Panc1 (cell line): ENCODE measurements at regions not wholly inside any gene's neighbourhood (a gene's known extent, or its start where the extent isn't known, plus 50 kb on each side); places are given as distances from the start of the nearest gene placed in this dataset.

Experiments used
- ATAC-seq: fragments of 200-7000 bp; cut with Tn5 transposase; 2 replicates; pipeline ENCODE4 v1.9.1; 2020; ENCODE audit warnings: mild to moderate bottlenecking, moderate library complexity
- BruUV-seq: library from RNA; stranded (reverse); fragments of 400-500 nt; replicated peaks from 2 replicates; lab custom pipeline; 2021; lab: Mats Ljungman, UMichigan
- CTCF ChIA-PET: fragments of 300-600 bp; sonication (Branson Sonifier 250); formaldehyde crosslinking; loops from one replicate; lab custom pipeline; 2022; ENCODE audit warnings: antibody characterized with exemption; lab: Charles Lee
- POLR2A ChIA-PET: fragments of 300-600 bp; sonication (Branson Sonifier 250); formaldehyde crosslinking; loops from one replicate; lab custom pipeline; 2022; ENCODE audit warnings: antibody characterized with exemption; lab: Charles Lee
- DNase-seq: peaks from one replicate; pipeline ENCODE4 v3.0.0-alpha.2; 2010; ENCODE audit warnings: low read depth, low spot score
- H3K27ac ChIP-seq: 2 replicates; pipeline ENCODE4 v1.5.1; 2011; ENCODE audit warnings: mild to moderate bottlenecking, low read length, inconsistent platforms
- H3K27me3 ChIP-seq: fragments of 200-500 bp; sonication (Bioruptor generic); 2 replicates; pipeline ENCODE4 v1.6.0; 2014; ENCODE audit warnings: low read length, inconsistent platforms; ENCODE audit not compliant: control insufficient read depth, insufficient read depth
- H3K36me3 ChIP-seq: fragments of 200-500 bp; sonication (Bioruptor generic); 2 replicates; pipeline ENCODE4 v1.5.1; 2014; ENCODE audit warnings: inconsistent platforms, mild to moderate bottlenecking, low read length, moderate library complexity; ENCODE audit not compliant: control insufficient read depth, insufficient read depth
- H3K4me1 ChIP-seq: 2 replicates; pipeline ENCODE4 v1.5.1; 2011; ENCODE audit warnings: inconsistent platforms, mild to moderate bottlenecking, low read length, moderate library complexity; ENCODE audit not compliant: control insufficient read depth, insufficient read depth
- H3K4me3 ChIP-seq, 2 experiments: 2 replicates each; pipeline ENCODE4 v1.5.1; 2011 to 2012; ENCODE audit warnings: low read depth in 2 of 2, low read length in 2 of 2, mild to moderate bottlenecking in 2 of 2, inconsistent platforms in 1 of 2, moderate library complexity in 1 of 2
- H3K9me3 ChIP-seq: fragments of 200-500 bp; sonication (Bioruptor generic); 2 replicates; pipeline ENCODE4 v1.5.1; 2014; ENCODE audit warnings: low read depth, mild to moderate bottlenecking, inconsistent platforms, low read length, moderate library complexity; ENCODE audit not compliant: control insufficient read depth, insufficient read depth
- POLR2AphosphoS5 ChIP-seq: IDR thresholded peaks from 2 replicates; pipeline ENCODE4 v1.6.1; 2012; ENCODE audit warnings: mild to moderate bottlenecking, low read depth, low read length, moderate library complexity
- SIN3A ChIP-seq: IDR thresholded peaks from 2 replicates; pipeline ENCODE4 v1.6.1; 2012; ENCODE audit warnings: low read depth, mild to moderate bottlenecking, low read length, moderate library complexity, borderline replicate concordance; ENCODE audit not compliant: insufficient read depth
- TCF7L2 ChIP-seq: IDR thresholded peaks from 2 replicates; pipeline ENCODE4 v1.6.1; 2011; ENCODE audit warnings: mild to moderate bottlenecking, low read depth, low read length, inconsistent platforms
- in situ Hi-C: cut with HindIII; loops from 2 replicates; pipeline ENCODE4 v1.10.0; 2016; ENCODE audit warnings: low sequenced_read_pairs, low pct_unique_long_range_greater_than_20kb
- intact Hi-C: fragments of 100-400 bp; cut with micrococcal nuclease; formaldehyde crosslinking; loops from one replicate; pipeline ENCODE4 v1.10.0; 2022; ENCODE audit not compliant: unreplicated experiment
- TF ChIP-seq, protein P1 (sequence below), 2 experiments: IDR thresholded peaks; 2 replicates each; pipeline ENCODE4 v1.6.1; 2011 to 2012; ENCODE audit warnings: low read depth in 2 of 2, control low read depth in 1 of 2, low read length in 1 of 2, mild to moderate bottlenecking in 1 of 2, moderate library complexity in 1 of 2; ENCODE audit not compliant: insufficient read depth in 1 of 2
- TF ChIP-seq, protein P2 (sequence below): fragments of 450-650 bp; IDR thresholded peaks from 2 replicates; pipeline ENCODE4 v1.5.1; 2017; ENCODE audit warnings: mild to moderate bottlenecking

DNA sequence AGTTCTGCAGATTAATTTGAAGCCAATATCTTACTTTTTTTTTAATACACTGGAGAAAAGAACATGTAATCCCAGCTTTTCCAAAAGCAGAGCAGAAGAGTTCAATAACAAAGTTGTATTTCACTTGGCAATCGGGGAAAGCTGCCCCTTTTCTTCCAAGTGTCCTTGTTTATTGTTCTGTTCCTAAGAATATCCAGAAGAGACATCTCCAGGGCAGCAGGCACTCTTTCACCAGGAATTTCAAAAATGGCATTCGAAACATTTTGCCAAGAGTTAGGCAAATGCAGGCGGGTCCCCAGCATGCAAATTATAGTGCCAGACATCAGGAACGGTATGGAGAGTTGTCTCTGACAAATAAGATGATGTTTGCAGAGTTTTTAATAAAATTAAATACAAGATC is 494.5 kb downstream of the BCOR start:
- BruUV-seq, result no TSS peak
- Histone ChIP-seq H3K9me3 (no peaks in the 10 kb centered on the region), H3K27me3 (no peaks in the 10 kb centered on the region), H3K36me3 (no peaks in the 10 kb centered on the region), H3K4me3 (no peak overlapping the region), H3K4me1 (no peaks in the 10 kb centered on the region), H3K27ac (no peak overlapping the region)
- POLR2A ChIA-PET, result no interaction called here
- no peak for TF ChIP-seq POLR2AphosphoS5
- TF ChIP-seq, protein P1, sequence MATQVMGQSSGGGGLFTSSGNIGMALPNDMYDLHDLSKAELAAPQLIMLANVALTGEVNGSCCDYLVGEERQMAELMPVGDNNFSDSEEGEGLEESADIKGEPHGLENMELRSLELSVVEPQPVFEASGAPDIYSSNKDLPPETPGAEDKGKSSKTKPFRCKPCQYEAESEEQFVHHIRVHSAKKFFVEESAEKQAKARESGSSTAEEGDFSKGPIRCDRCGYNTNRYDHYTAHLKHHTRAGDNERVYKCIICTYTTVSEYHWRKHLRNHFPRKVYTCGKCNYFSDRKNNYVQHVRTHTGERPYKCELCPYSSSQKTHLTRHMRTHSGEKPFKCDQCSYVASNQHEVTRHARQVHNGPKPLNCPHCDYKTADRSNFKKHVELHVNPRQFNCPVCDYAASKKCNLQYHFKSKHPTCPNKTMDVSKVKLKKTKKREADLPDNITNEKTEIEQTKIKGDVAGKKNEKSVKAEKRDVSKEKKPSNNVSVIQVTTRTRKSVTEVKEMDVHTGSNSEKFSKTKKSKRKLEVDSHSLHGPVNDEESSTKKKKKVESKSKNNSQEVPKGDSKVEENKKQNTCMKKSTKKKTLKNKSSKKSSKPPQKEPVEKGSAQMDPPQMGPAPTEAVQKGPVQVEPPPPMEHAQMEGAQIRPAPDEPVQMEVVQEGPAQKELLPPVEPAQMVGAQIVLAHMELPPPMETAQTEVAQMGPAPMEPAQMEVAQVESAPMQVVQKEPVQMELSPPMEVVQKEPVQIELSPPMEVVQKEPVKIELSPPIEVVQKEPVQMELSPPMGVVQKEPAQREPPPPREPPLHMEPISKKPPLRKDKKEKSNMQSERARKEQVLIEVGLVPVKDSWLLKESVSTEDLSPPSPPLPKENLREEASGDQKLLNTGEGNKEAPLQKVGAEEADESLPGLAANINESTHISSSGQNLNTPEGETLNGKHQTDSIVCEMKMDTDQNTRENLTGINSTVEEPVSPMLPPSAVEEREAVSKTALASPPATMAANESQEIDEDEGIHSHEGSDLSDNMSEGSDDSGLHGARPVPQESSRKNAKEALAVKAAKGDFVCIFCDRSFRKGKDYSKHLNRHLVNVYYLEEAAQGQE (IDR thresholded peaks at IDR 0.05; ENCODE audit: insufficient read depth in 1 of 2, low read depth in 2 of 2, low read length in 1 of 2), result no peak
- TF ChIP-seq TCF7L2, result no peak
- TF ChIP-seq SIN3A, result no peak
- TF ChIP-seq, protein P2, sequence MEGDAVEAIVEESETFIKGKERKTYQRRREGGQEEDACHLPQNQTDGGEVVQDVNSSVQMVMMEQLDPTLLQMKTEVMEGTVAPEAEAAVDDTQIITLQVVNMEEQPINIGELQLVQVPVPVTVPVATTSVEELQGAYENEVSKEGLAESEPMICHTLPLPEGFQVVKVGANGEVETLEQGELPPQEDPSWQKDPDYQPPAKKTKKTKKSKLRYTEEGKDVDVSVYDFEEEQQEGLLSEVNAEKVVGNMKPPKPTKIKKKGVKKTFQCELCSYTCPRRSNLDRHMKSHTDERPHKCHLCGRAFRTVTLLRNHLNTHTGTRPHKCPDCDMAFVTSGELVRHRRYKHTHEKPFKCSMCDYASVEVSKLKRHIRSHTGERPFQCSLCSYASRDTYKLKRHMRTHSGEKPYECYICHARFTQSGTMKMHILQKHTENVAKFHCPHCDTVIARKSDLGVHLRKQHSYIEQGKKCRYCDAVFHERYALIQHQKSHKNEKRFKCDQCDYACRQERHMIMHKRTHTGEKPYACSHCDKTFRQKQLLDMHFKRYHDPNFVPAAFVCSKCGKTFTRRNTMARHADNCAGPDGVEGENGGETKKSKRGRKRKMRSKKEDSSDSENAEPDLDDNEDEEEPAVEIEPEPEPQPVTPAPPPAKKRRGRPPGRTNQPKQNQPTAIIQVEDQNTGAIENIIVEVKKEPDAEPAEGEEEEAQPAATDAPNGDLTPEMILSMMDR, result no peak
- DNase-seq (no peak), ATAC-seq (no peak)
- in situ Hi-C loops (no loop called here), intact Hi-C loops (no loop called here)
- CTCF ChIA-PET, result no interaction called here

DNA sequence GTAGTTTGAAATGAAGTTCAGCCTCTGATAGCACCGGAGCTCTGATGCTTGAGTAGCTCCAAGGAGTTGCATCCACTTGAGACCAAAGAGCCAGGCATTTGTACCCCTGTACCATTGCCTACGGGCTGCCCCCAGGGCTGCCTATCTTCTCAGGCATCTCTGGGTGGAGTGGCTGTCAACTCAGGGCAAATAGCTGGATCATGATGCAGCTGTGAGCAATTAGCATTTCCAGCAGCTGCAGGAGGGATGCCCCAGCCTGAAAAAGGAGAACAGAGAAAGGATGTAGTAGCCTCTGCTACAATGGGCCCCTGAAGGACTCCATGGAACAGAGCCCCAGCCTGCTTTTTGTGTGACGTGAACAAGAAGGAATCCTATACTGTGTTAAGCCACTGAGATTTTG is 492.6 kb downstream of the BCOR start:
- no TSS peak for BruUV-seq
- TF ChIP-seq TCF7L2, result no peak
- TF ChIP-seq, protein P1 (IDR thresholded peaks at IDR 0.05; ENCODE audit: insufficient read depth in 1 of 2, low read depth in 2 of 2, low read length in 1 of 2), result no peak
- TF ChIP-seq POLR2AphosphoS5, result no peak
- TF ChIP-seq, protein P2, result no peak
- no peak for TF ChIP-seq SIN3A
- H3K27me3 ChIP-seq, result no peaks in the 10 kb centered on the region
- H3K4me3 ChIP-seq, result no peak overlapping the region
- CTCF ChIA-PET, result interaction anchor here (0.8 kb wide), 1 partner anchor 347 kb away, joined by 10 read pairs; no protein-coding TSS in a partner anchor
- POLR2A ChIA-PET, result no interaction called here
- DNase-seq (no peak), ATAC-seq (no peak)
- intact Hi-C loops (no loop called here), in situ Hi-C loops (no loop called here)
- H3K4me1 ChIP-seq, result no peaks in the 10 kb centered on the region
- no peaks in the 10 kb centered on the region for H3K36me3 ChIP-seq
- no peak overlapping the region for H3K27ac ChIP-seq
- H3K9me3 ChIP-seq, result no peaks in the 10 kb centered on the region
